ENCODE measurements at regions not wholly inside any gene's neighbourhood (a gene's known extent, or its start where the extent isn't known, plus 50 kb on each side); places are given as distances from the start of the nearest gene placed in this dataset.

DNA sequence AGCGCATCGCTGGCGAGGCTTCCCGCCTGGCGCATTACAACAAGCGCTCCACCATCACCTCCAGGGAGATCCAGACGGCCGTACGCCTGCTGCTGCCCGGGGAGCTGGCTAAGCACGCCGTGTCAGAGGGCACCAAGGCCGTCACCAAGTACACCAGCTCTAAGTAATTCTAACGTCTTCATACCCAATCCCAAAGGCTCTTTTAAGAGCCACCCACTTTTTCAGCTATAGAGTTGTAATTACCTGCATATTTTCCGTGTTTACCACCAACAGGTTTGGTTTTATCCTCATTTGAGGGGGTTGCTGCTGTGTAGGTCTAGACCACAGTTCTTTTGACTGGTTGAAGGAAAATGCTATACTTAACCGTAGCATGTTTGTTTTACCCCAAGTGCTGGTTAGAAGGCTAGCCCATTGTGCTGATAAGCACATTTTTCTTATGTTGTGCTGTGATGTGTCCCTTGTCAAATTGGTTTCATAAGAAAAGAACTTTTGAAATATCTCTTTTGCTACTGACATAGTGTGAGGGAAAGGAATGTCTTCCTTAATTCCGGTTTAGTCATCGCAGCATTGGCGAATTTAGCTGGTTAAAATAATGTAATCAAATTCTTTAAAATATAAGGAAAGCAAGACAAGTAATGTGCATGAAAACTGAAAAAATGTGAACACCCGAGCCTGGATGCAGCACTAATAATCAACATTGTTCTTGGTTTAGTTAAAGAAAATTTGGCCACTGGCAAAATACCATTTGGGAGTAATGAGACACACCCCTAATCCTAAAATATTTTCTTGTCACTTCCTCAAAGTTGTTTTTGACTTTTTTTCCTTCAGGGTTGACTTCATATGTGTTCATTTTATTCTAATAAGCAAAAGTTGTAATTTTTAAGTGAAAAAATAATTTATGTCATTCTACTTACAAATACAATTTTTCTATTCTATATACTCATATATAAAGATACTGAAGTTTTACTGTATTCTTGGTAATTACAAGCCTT, 112.8 kb downstream of the HFE start:
- DNase-seq (ENCODE audit: low read depth in 2 of 2): peak; percentile 40 to 64

GRCh38 chr6:26200918-26201721, 113.9 kb downstream of the HFE start:
- no peak overlapping the region for H3K4me3 ChIP-seq (replicated peaks in 1 of 2; ENCODE audit: low read depth in 2 of 2, low read length in 2 of 2)
- DNase-seq (ENCODE audit: low read depth in 2 of 2): no peak
- TF ChIP-seq, protein P1, sequence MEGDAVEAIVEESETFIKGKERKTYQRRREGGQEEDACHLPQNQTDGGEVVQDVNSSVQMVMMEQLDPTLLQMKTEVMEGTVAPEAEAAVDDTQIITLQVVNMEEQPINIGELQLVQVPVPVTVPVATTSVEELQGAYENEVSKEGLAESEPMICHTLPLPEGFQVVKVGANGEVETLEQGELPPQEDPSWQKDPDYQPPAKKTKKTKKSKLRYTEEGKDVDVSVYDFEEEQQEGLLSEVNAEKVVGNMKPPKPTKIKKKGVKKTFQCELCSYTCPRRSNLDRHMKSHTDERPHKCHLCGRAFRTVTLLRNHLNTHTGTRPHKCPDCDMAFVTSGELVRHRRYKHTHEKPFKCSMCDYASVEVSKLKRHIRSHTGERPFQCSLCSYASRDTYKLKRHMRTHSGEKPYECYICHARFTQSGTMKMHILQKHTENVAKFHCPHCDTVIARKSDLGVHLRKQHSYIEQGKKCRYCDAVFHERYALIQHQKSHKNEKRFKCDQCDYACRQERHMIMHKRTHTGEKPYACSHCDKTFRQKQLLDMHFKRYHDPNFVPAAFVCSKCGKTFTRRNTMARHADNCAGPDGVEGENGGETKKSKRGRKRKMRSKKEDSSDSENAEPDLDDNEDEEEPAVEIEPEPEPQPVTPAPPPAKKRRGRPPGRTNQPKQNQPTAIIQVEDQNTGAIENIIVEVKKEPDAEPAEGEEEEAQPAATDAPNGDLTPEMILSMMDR (IDR thresholded peaks at IDR 0.05; ENCODE audit: low read depth, low read length): no peak

More for the DNA sequence above, 112.8 kb downstream of the HFE start:
- H3K4me3 ChIP-seq (replicated peaks in 1 of 2; ENCODE audit: low read depth in 2 of 2, low read length in 2 of 2): peak overlapping the region; percentile 72 to 84
- TF ChIP-seq, protein P1 (IDR thresholded peaks at IDR 0.05; ENCODE audit: low read depth, low read length): no peak

- H3K4me3 ChIP-seq (replicated peaks in 1 of 2; ENCODE audit: low read depth in 2 of 2, low read length in 2 of 2): no peak overlapping the region
- DNase-seq (ENCODE audit: low read depth in 2 of 2): no peak
- TF ChIP-seq, protein P1 (IDR thresholded peaks at IDR 0.05; ENCODE audit: low read depth, low read length): no peak
Observed at GRCh38 chr6:26202201-26202611, 115.0 kb downstream of the HFE start.

DNA sequence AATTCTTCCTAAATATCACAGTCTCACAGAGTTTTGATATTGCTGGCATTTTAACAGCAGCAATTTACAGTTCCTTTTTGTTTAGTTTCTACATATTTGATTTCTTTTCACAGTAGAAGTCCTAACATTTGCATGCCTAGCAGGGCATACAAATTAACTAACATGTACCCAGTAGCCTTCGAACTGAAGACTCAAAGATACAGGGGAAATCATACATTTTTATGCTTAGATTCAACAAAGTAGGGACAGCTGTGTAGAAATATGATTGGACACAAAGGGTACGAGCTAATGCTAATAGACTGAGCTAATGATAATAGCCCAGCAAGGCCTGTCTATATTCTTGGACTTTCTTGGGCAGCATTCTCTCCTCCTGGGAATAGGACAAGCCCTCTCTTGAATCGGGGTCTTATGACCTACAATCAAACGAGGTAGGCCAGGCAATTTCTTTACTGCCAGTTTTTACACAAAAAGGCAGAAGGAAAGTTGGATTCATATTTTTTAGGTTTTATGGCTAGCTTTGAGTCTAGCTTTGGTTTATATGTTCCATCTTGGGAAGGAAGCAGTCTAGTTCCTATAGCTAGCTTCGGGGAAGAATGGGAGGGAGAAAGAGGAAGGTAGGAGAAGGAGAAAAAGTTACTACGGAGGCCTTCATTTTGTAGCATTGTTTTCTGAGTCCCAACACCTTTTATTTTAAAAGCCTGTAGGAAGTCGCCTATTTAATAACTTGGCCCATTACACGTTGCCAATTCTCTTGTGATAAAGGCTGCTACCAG, 115.8 kb downstream of the HFE start:
- no peak for DNase-seq (ENCODE audit: low read depth in 2 of 2)
- TF ChIP-seq, protein P1 (IDR thresholded peaks at IDR 0.05; ENCODE audit: low read depth, low read length): no peak

DNA sequence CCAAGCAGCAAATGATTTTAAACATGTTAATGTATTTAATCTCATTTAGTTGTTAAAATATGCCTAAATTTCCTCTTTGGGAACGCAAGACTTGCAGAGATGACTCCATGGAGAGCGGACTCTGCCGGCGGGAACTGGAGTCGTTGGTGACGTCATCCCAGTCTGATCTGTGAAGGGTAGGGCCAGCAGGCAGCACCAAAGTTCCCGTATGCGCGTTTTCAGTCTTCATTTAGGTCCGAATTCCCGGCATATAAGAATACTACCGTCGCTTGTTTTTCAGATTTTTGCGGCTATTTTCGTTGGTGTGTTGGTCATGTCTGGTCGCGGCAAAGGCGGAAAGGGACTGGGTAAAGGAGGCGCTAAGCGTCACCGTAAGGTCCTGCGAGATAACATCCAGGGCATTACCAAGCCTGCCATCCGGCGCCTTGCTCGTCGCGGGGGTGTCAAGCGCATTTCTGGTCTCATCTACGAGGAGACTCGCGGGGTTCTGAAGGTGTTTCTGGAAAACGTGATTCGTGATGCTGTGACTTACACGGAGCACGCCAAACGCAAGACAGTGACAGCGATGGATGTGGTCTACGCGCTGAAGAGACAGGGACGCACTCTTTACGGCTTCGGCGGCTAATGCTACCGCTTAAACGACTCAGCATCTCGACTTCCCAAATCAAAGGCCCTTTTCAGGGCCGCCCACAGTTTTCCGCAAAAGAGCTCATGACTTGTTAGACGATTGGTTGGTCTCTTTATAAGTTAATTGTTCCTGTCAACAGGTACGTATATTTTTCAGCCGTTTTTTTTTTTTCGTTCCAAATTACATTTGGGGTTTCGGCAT, 117.3 kb downstream of the HFE start:
- DNase-seq (ENCODE audit: low read depth in 2 of 2): peak; percentile 99 to 100
- TF ChIP-seq, protein P1 (IDR thresholded peaks at IDR 0.05; ENCODE audit: low read depth, low read length): peak; percentile 20
- peak overlapping the region; percentile 82 to 96 for H3K4me3 ChIP-seq (replicated peaks in 1 of 2; ENCODE audit: low read depth in 2 of 2, low read length in 2 of 2)

More for the DNA sequence above, 115.8 kb downstream of the HFE start:
- H3K4me3 ChIP-seq (replicated peaks in 1 of 2; ENCODE audit: low read depth in 2 of 2, low read length in 2 of 2): no peak overlapping the region

Data from cardiac fibroblast (primary cell).